HG03045 (cell line): ENCODE measurements at regions not wholly inside any gene's neighbourhood (a gene's known extent, or its start where the extent isn't known, plus 50 kb on each side); places are given as distances from the start of the nearest gene placed in this dataset.

Source experiments
- ATAC-seq: cut with Tn5 transposase; IDR thresholded peaks from one replicate; pipeline ENCODE4 v1.9.1; 2021; ENCODE audit warnings: mild to moderate bottlenecking, moderate library complexity; ENCODE audit not compliant: unreplicated experiment

- no peak for ATAC-seq
Observed at GRCh38 chr10:44806950-44807349, 104.2 kb upstream of the TMEM72 start.

GRCh38 chr10:44807451-44807850, 103.7 kb upstream of the TMEM72 start:
- ATAC-seq: no peak

GRCh38 chr10:44809647-44810046, 101.5 kb upstream of the TMEM72 start:
- no peak for ATAC-seq

- ATAC-seq: no peak
Observed at GRCh38 chr10:44811072-44811471, 100.1 kb upstream of the TMEM72 start.

GRCh38 chr10:44813201-44813600, 97.9 kb upstream of the TMEM72 start:
- ATAC-seq: no peak

- ATAC-seq: no peak
Observed at GRCh38 chr10:44814929-44815328, 96.2 kb upstream of the TMEM72 start.

- no peak for ATAC-seq
Observed at GRCh38 chr10:44818041-44818649, 93.0 kb upstream of the TMEM72 start.

- ATAC-seq: no peak
Observed at GRCh38 chr10:44818701-44819127, 92.4 kb upstream of the TMEM72 start.

- ATAC-seq: no peak
Observed at GRCh38 chr10:44820094-44820493, 91.0 kb upstream of the TMEM72 start.

- ATAC-seq: no peak
Observed at GRCh38 chr10:44821290-44821689, 89.8 kb upstream of the TMEM72 start.

- ATAC-seq: no peak
Observed at GRCh38 chr10:44822349-44822748, 88.8 kb upstream of the TMEM72 start.

- ATAC-seq: no peak
Observed at GRCh38 chr10:44822966-44823365, 88.2 kb upstream of the TMEM72 start.

GRCh38 chr10:44824607-44825006, 86.5 kb upstream of the TMEM72 start:
- ATAC-seq: no peak

- no peak for ATAC-seq
Observed at GRCh38 chr10:44827431-44828006, 83.6 kb upstream of the TMEM72 start.

GRCh38 chr10:44828508-44829142, 82.5 kb upstream of the TMEM72 start:
- no peak for ATAC-seq

GRCh38 chr10:44829426-44829825, 81.7 kb upstream of the TMEM72 start:
- ATAC-seq: no peak

GRCh38 chr10:44830022-44830421, 81.1 kb upstream of the TMEM72 start:
- no peak for ATAC-seq

GRCh38 chr10:44831581-44831980, 79.6 kb upstream of the TMEM72 start:
- ATAC-seq: no peak

GRCh38 chr10:44832595-44833390, 78.3 kb upstream of the TMEM72 start:
- ATAC-seq: no peak

GRCh38 chr10:44834131-44834530, 77.0 kb upstream of the TMEM72 start:
- ATAC-seq: no peak

- no peak for ATAC-seq
Observed at GRCh38 chr10:44835300-44835699, 75.8 kb upstream of the TMEM72 start.

- no peak for ATAC-seq
Observed at GRCh38 chr10:44843484-44843883, 67.7 kb upstream of the TMEM72 start.
